NCI-H82 treated with DMSO at 0.1 percent for 48 hours (cell line): ENCODE measurements at regions not wholly inside any gene's neighbourhood (a gene's known extent, or its start where the extent isn't known, plus 50 kb on each side); places are given as distances from the start of the nearest gene placed in this dataset.

Experiments used
- DNase-seq: peaks from one replicate; lab custom pipeline; 2025; ENCODE audit not compliant: unreplicated experiment; lab: John Stamatoyannopoulos, UW

GRCh38 chr22:27424319-27424718 lies 377.2 kb downstream of the MN1 start:
- no peak for DNase-seq

GRCh38 chr22:27429476-27429875 lies 372.1 kb downstream of the MN1 start:
- DNase-seq = no peak

GRCh38 chr22:27431081-27431480 lies 370.5 kb downstream of the MN1 start:
- no peak for DNase-seq

GRCh38 chr22:27431896-27432295 lies 369.7 kb downstream of the MN1 start:
- no peak for DNase-seq

GRCh38 chr22:27433099-27433498 lies 368.5 kb downstream of the MN1 start:
- no peak for DNase-seq

- DNase-seq = no peak
Measured at GRCh38 chr22:27433585-27434190, 367.9 kb downstream of the MN1 start.

- DNase-seq = no peak
Measured at GRCh38 chr22:27434898-27435297, 366.7 kb downstream of the MN1 start.

- DNase-seq = peak; percentile 3
Measured at GRCh38 chr22:27435844-27436576, 365.5 kb downstream of the MN1 start.

- no peak for DNase-seq
Measured at GRCh38 chr22:27436591-27436990, 365.0 kb downstream of the MN1 start.

- DNase-seq = no peak
Measured at GRCh38 chr22:27437570-27437969, 364.0 kb downstream of the MN1 start.

- DNase-seq = peak; percentile 78
Measured at GRCh38 chr22:27438271-27438980, 363.1 kb downstream of the MN1 start.

GRCh38 chr22:27439131-27439530 lies 362.4 kb downstream of the MN1 start:
- DNase-seq = no peak

- DNase-seq = no peak
Measured at GRCh38 chr22:27440304-27440865, 361.2 kb downstream of the MN1 start.

- no peak for DNase-seq
Measured at GRCh38 chr22:27441706-27442475, 359.7 kb downstream of the MN1 start.

- no peak for DNase-seq
Measured at GRCh38 chr22:27443306-27443705, 358.2 kb downstream of the MN1 start.

GRCh38 chr22:27445881-27446280 lies 355.7 kb downstream of the MN1 start:
- no peak for DNase-seq

GRCh38 chr22:27447289-27447688 lies 354.3 kb downstream of the MN1 start:
- no peak for DNase-seq

- DNase-seq = no peak
Measured at GRCh38 chr22:27450448-27450847, 351.1 kb downstream of the MN1 start.

GRCh38 chr22:27452245-27452644 lies 349.3 kb downstream of the MN1 start:
- no peak for DNase-seq

- no peak for DNase-seq
Measured at GRCh38 chr22:27452922-27453321, 348.6 kb downstream of the MN1 start.

GRCh38 chr22:27453725-27454124 lies 347.8 kb downstream of the MN1 start:
- no peak for DNase-seq
